SK-N-SH (cell line): ENCODE measurements at regions not wholly inside any gene's neighbourhood (a gene's known extent, or its start where the extent isn't known, plus 50 kb on each side); places are given as distances from the start of the nearest gene placed in this dataset.

ENCODE experiments used
- CTCF ChIA-PET: fragments of 300-600, 350-600 bp; formaldehyde crosslinking; extraction: SDS; loops from one replicate; lab custom pipeline; 2021; lab: Yijun Ruan, JAX
- POLR2A ChIA-PET: fragments of 350-600 bp; sonication (Branson Sonifier 250); formaldehyde crosslinking; extraction: SDS; loops from one replicate; lab custom pipeline; 2020; ENCODE audit warnings: antibody characterized with exemption, inconsistent platforms; lab: Yijun Ruan, JAX
- DNase-seq: peaks from one replicate; pipeline ENCODE4 v3.0.0; 2012
- H2AFZ ChIP-seq: fragments of 200-600 bp; sonication (generic); 2 replicates; pipeline ENCODE4 v1.8.1; 2016; ENCODE audit warnings: antibody characterized with exemption, mild to moderate bottlenecking, low read depth
- H3F3A ChIP-seq: fragments of 200-600 bp; sonication (generic); replicated peaks from 2 replicates; pipeline ENCODE3; 2016; ENCODE audit warnings: antibody characterized with exemption, mild to moderate bottlenecking; ENCODE audit not compliant: insufficient read depth
- H3K27ac ChIP-seq, 2 experiments: fragments of 200-500 bp in 1 of 2; fragments of 200-600 bp in 1 of 2; sonication (Bioruptor generic) in 1 of 2; sonication (generic), shearing (Covaris generic) in 1 of 2; 2 replicates each; pipeline versions ENCODE4 v1.5.1 to v1.6.1; 2014 to 2016; ENCODE audit warnings: low read depth in 2 of 2, inconsistent platforms in 1 of 2, low read length in 1 of 2, mild to moderate bottlenecking in 1 of 2, mixed read lengths in 1 of 2
- H3K27me3 ChIP-seq: fragments of 200-600 bp; sonication (generic), shearing (Covaris generic); 2 replicates; pipeline ENCODE4 v1.6.1; 2016; ENCODE audit warnings: mixed run types; ENCODE audit not compliant: insufficient read depth
- H3K36me3 ChIP-seq, 2 experiments: fragments of 200-500 bp in 1 of 2; fragments of 200-600 bp in 1 of 2; sonication (Bioruptor generic) in 1 of 2; sonication (generic) in 1 of 2; replicated peaks in 1 of 2; 2 replicates each; pipeline versions ENCODE3 to v1.5.1; 2014 to 2016; ENCODE audit warnings: low read length in 1 of 2, mild to moderate bottlenecking in 1 of 2; ENCODE audit not compliant: insufficient read depth in 2 of 2, control insufficient read depth in 1 of 2
- H3K4me1 ChIP-seq, 2 experiments: fragments of 200-500 bp in 1 of 2; fragments of 200-600 bp in 1 of 2; sonication (Bioruptor generic) in 1 of 2; sonication (generic), shearing (Covaris generic) in 1 of 2; 2 replicates each; pipeline versions ENCODE4 v1.5.1 to v1.6.1; 2014 to 2016; ENCODE audit warnings: low read depth in 1 of 2, low read length in 1 of 2, mixed run types in 1 of 2; ENCODE audit not compliant: insufficient read depth in 2 of 2, control insufficient read depth in 1 of 2
- H3K4me2 ChIP-seq: fragments of 200-600 bp; sonication (generic), shearing (Covaris generic); 2 replicates; pipeline ENCODE4 v1.6.1; 2017; ENCODE audit warnings: mixed run types
- H3K4me3 ChIP-seq, 2 experiments: fragments of 200-500 bp in 1 of 2; fragments of 200-600 bp in 1 of 2; sonication (Bioruptor generic) in 1 of 2; sonication (generic), shearing (Covaris generic) in 1 of 2; 2 replicates each; pipeline versions ENCODE4 v1.5.1 to v1.8.1; 2014 to 2016; ENCODE audit warnings: low read depth in 2 of 2, inconsistent platforms in 1 of 2, low read length in 1 of 2, mild to moderate bottlenecking in 1 of 2, mixed read lengths in 1 of 2, moderate library complexity in 1 of 2
- H3K79me2 ChIP-seq: fragments of 200-600 bp; sonication (generic); 2 replicates; pipeline ENCODE4 v1.8.1; 2017; ENCODE audit warnings: mild to moderate bottlenecking; ENCODE audit not compliant: insufficient read depth
- H3K9ac ChIP-seq: fragments of 200-600 bp; sonication (generic); 2 replicates; pipeline ENCODE4 v1.6.1; 2017; ENCODE audit warnings: mixed run types
- H3K9me2 ChIP-seq: fragments of 200-600 bp; sonication (generic); 2 replicates; pipeline ENCODE4 v1.6.1; 2017; ENCODE audit warnings: mixed run types
- H3K9me3 ChIP-seq: fragments of 200-600 bp; sonication (generic); 2 replicates; pipeline ENCODE4 v1.6.1; 2017; ENCODE audit warnings: mixed run types, mild to moderate bottlenecking, moderate library complexity
- H4K20me1 ChIP-seq: fragments of 200-600 bp; sonication (generic); 2 replicates; pipeline ENCODE4 v1.6.1; 2017; ENCODE audit warnings: mild to moderate bottlenecking, mixed run types; ENCODE audit not compliant: insufficient read depth
- CTCF ChIP-seq: fragments of 200-600 bp; sonication (generic); IDR thresholded peaks from 2 replicates; pipeline ENCODE4 v1.6.1; 2017; ENCODE audit warnings: antibody characterized with exemption, mild to moderate bottlenecking, moderate library complexity
- ELF1 ChIP-seq: IDR thresholded peaks from 2 replicates; pipeline ENCODE4 v1.4.0; 2012
- FOSL2 ChIP-seq: IDR thresholded peaks from 2 replicates; pipeline ENCODE4 v1.4.0; 2012; ENCODE audit warnings: low read depth, mild to moderate bottlenecking, moderate library complexity, borderline replicate concordance
- FOXJ3 ChIP-seq: sonication (generic); formaldehyde crosslinking; IDR thresholded peaks from 2 replicates; pipeline ENCODE4 v1.5.1; 2020; ENCODE audit warnings: mild to moderate bottlenecking, missing genetic modification reagents
- FOXM1 ChIP-seq: IDR thresholded peaks from 2 replicates; pipeline ENCODE4 v1.4.0; 2012; ENCODE audit warnings: low read depth, mild to moderate bottlenecking
- GABPA ChIP-seq: IDR thresholded peaks from 2 replicates; pipeline ENCODE4 v1.4.0; 2012; ENCODE audit warnings: low read depth, mild to moderate bottlenecking
- MAX ChIP-seq: IDR thresholded peaks from 2 replicates; pipeline ENCODE4 v1.4.0; 2012; ENCODE audit warnings: low read depth
- NFIC ChIP-seq: IDR thresholded peaks from 2 replicates; pipeline ENCODE4 v1.4.0; 2012; ENCODE audit warnings: borderline replicate concordance
- RAD21 ChIP-seq: IDR thresholded peaks from 2 replicates; pipeline ENCODE4 v1.6.1; 2012; ENCODE audit warnings: mild to moderate bottlenecking, low read length
- RXRA ChIP-seq: IDR thresholded peaks from 2 replicates; pipeline ENCODE4 v1.4.0; 2012; ENCODE audit warnings: low read depth, mild to moderate bottlenecking, borderline replicate concordance
- SMC3 ChIP-seq: IDR thresholded peaks from 2 replicates; pipeline ENCODE4 v1.6.1; 2012; ENCODE audit warnings: low read depth, low read length, improper control_type of control experiment
- TAF1 ChIP-seq: IDR thresholded peaks from 2 replicates; pipeline ENCODE4 v1.6.1; 2012; ENCODE audit warnings: low read depth, mild to moderate bottlenecking, low read length, moderate library complexity, borderline replicate concordance
- TEAD4 ChIP-seq: IDR thresholded peaks from 2 replicates; pipeline ENCODE4 v1.4.0; 2012; ENCODE audit warnings: mild to moderate bottlenecking, borderline replicate concordance; ENCODE audit not compliant: insufficient read depth
- YY1 ChIP-seq: IDR thresholded peaks from 2 replicates; pipeline ENCODE4 v1.4.0; 2012; ENCODE audit warnings: low read depth, mild to moderate bottlenecking
- WGBS: methylation state at CpG from one replicate; pipeline ENCODE4 v1.1.6; 2017; ENCODE audit warnings: low lambda C conversion rate; 5-methylcytosine and 5-hydroxymethylcytosine counted together
- TF ChIP-seq, protein P1 (sequence below): fragments of 150-350 bp; IDR thresholded peaks from 2 replicates; pipeline ENCODE4 v1.6.1; 2016; ENCODE audit warnings: mild to moderate bottlenecking, low read depth, low read length
- TF ChIP-seq, protein P2 (sequence below): IDR thresholded peaks from 2 replicates; pipeline ENCODE4; 2012
- TF ChIP-seq, protein P3 (sequence below): IDR thresholded peaks from 2 replicates; pipeline ENCODE4 v1.4.0; 2012; ENCODE audit warnings: low read depth, borderline replicate concordance

- TF ChIP-seq SMC3 (no peak), CTCF (no peak), RXRA (no peak), TEAD4 (no peak), FOXM1 (no peak), RAD21 (no peak)
- TF ChIP-seq, protein P1, sequence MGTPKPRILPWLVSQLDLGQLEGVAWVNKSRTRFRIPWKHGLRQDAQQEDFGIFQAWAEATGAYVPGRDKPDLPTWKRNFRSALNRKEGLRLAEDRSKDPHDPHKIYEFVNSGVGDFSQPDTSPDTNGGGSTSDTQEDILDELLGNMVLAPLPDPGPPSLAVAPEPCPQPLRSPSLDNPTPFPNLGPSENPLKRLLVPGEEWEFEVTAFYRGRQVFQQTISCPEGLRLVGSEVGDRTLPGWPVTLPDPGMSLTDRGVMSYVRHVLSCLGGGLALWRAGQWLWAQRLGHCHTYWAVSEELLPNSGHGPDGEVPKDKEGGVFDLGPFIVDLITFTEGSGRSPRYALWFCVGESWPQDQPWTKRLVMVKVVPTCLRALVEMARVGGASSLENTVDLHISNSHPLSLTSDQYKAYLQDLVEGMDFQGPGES: no peak
- TF ChIP-seq, all 33 proteins: peak for 0
Observed at GRCh38 chr6:150666071-150666470, 66.4 kb downstream of the PLEKHG1 start (continued).

- Histone ChIP-seq H3K36me3 (no peaks in the 10 kb centered on the region), H3K4me3 (no peak overlapping the region), H3K79me2 (no peaks in the 10 kb centered on the region), H3K4me1 (peaks cover 0 to 10% of the 10 kb centered on the region in 2 experiments; a peak in 1 of 4 replicates), H3K9me2 (no peaks in the 10 kb centered on the region), H3K27ac (no peak overlapping the region), H3K9me3 (no peaks in the 10 kb centered on the region), H2AFZ (no peak overlapping the region), H3K27me3 (no peaks in the 10 kb centered on the region; the same call in 1 of the 2 replicates), H3K4me2 (no peak overlapping the region), H3F3A (no peaks in the 10 kb centered on the region), H4K20me1 (no peaks in the 10 kb centered on the region), H3K9ac (no peak overlapping the region)
- CTCF ChIA-PET: interaction anchor here (0.6 kb wide), 2 partner anchors 31 to 249 kb away, joined by 3 read pairs; no protein-coding TSS in a partner anchor
- no peak for TF ChIP-seq FOSL2
- POLR2A ChIA-PET: no interaction called here
- no peak for DNase-seq
- WGBS: 10% methylated on average over 1 of the region's 1 CpG
Observed at GRCh38 chr6:150667359-150667758, 67.7 kb downstream of the PLEKHG1 start.

GRCh38 chr6:150667977-150668716 is 68.5 kb downstream of the PLEKHG1 start:
- no peaks in the 10 kb centered on the region; the same call in 1 of the 2 replicates for H3K27me3 ChIP-seq
- DNase-seq: no peak
- no peak overlapping the region for H3K27ac ChIP-seq
- H3F3A ChIP-seq: no peaks in the 10 kb centered on the region
- H4K20me1 ChIP-seq: no peaks in the 10 kb centered on the region
- peaks cover 0 to 10% of the 10 kb centered on the region in 2 experiments; a peak in 1 of 4 replicates for H3K4me1 ChIP-seq
- no peaks in the 10 kb centered on the region for H3K9me2 ChIP-seq
- H3K4me3 ChIP-seq: no peak overlapping the region
- no peaks in the 10 kb centered on the region for H3K36me3 ChIP-seq
- no peak overlapping the region for H3K9ac ChIP-seq
- H2AFZ ChIP-seq: no peak overlapping the region
- no peak overlapping the region for H3K4me2 ChIP-seq
- 47% methylated on average over 8 of the region's 8 CpGs for WGBS
- CTCF ChIA-PET: interaction anchor here (0.6 kb wide), 1 partner anchor 250 kb away, joined by 3 read pairs; no protein-coding TSS in a partner anchor
- POLR2A ChIA-PET: no interaction called here
- H3K79me2 ChIP-seq: no peaks in the 10 kb centered on the region
- no peaks in the 10 kb centered on the region for H3K9me3 ChIP-seq
- no peak for TF ChIP-seq GABPA
- no peak for TF ChIP-seq RXRA
- TF ChIP-seq, protein P2, sequence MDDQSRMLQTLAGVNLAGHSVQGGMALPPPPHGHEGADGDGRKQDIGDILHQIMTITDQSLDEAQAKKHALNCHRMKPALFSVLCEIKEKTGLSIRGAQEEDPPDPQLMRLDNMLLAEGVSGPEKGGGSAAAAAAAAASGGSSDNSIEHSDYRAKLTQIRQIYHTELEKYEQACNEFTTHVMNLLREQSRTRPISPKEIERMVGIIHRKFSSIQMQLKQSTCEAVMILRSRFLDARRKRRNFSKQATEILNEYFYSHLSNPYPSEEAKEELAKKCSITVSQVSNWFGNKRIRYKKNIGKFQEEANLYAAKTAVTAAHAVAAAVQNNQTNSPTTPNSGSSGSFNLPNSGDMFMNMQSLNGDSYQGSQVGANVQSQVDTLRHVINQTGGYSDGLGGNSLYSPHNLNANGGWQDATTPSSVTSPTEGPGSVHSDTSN: no peak
- no peak for TF ChIP-seq FOSL2
- TF ChIP-seq FOXJ3 (CRISPR knock-in tag): no peak
- no peak for TF ChIP-seq TAF1
- TF ChIP-seq NFIC: no peak
- no peak for TF ChIP-seq RAD21
- TF ChIP-seq, protein P3, sequence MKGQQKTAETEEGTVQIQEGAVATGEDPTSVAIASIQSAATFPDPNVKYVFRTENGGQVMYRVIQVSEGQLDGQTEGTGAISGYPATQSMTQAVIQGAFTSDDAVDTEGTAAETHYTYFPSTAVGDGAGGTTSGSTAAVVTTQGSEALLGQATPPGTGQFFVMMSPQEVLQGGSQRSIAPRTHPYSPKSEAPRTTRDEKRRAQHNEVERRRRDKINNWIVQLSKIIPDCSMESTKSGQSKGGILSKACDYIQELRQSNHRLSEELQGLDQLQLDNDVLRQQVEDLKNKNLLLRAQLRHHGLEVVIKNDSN: no peak
- TF ChIP-seq YY1: no peak
- no peak for TF ChIP-seq CTCF
- no peak for TF ChIP-seq MAX
- TF ChIP-seq FOXM1: no peak
- no peak for TF ChIP-seq ELF1
